GM23248 (cell line): ENCODE measurements at regions not wholly inside any gene's neighbourhood (a gene's known extent, or its start where the extent isn't known, plus 50 kb on each side); places are given as distances from the start of the nearest gene placed in this dataset.
"Not testable (repeated sequence)": the region's sequence is repeated elsewhere in the genome, so short reads cannot be mapped to it uniquely, and the experiment has no call there.

Experiments
- DNase-seq: peaks from one replicate; pipeline ENCODE4 v3.0.0-alpha.2; 2015
- H2AFZ ChIP-seq: fragments of 200-600 bp; sonication (generic); 2 replicates; pipeline ENCODE4 v1.6.1; 2016; ENCODE audit warnings: antibody characterized with exemption
- H3F3A ChIP-seq: fragments of 200-600 bp; sonication (generic); 2 replicates; pipeline ENCODE4 v1.6.1; 2016; ENCODE audit warnings: mild to moderate bottlenecking, antibody characterized with exemption, mixed run types; ENCODE audit not compliant: insufficient read depth
- H3K27ac ChIP-seq: fragments of 200-600 bp; sonication (generic); 2 replicates; pipeline ENCODE4 v1.5.1; 2016; ENCODE audit warnings: mild to moderate bottlenecking
- H3K27me3 ChIP-seq: fragments of 200-600 bp; sonication (generic); replicated peaks from 2 replicates; pipeline ENCODE4 v1.6.1; 2016; ENCODE audit warnings: mild to moderate bottlenecking; ENCODE audit not compliant: insufficient read depth
- H3K36me3 ChIP-seq: fragments of 200-600 bp; sonication (generic); 2 replicates; pipeline ENCODE4 v1.6.1; 2016; ENCODE audit warnings: low read depth, mild to moderate bottlenecking
- H3K4me1 ChIP-seq: fragments of 200-600 bp; sonication (generic); 2 replicates; pipeline ENCODE4 v1.6.1; 2016; ENCODE audit warnings: mild to moderate bottlenecking; ENCODE audit not compliant: insufficient read depth
- H3K4me2 ChIP-seq: fragments of 200-600 bp; sonication (generic); one replicate; pipeline ENCODE4 v1.6.1; 2016; ENCODE audit warnings: mild to moderate bottlenecking; ENCODE audit not compliant: unreplicated experiment
- H3K4me3 ChIP-seq: fragments of 200-600 bp; sonication (generic); 2 replicates; pipeline ENCODE4 v1.5.1; 2016; ENCODE audit warnings: mild to moderate bottlenecking
- H3K79me2 ChIP-seq: fragments of 200-600 bp; sonication (generic); 2 replicates; pipeline ENCODE4 v1.6.1; 2016; ENCODE audit warnings: mild to moderate bottlenecking; ENCODE audit not compliant: insufficient read depth
- H3K9ac ChIP-seq: fragments of 200-600 bp; sonication (generic); 2 replicates; pipeline ENCODE4 v1.6.1; 2016; ENCODE audit warnings: mild to moderate bottlenecking
- H3K9me2 ChIP-seq: fragments of 200-600 bp; sonication (generic); 2 replicates; pipeline ENCODE4 v1.6.1; 2016; ENCODE audit warnings: mixed run types, mild to moderate bottlenecking, moderate library complexity; ENCODE audit not compliant: insufficient read depth
- H3K9me3 ChIP-seq: fragments of 200-600 bp; sonication (generic); one replicate; pipeline ENCODE4 v1.6.1; 2017; ENCODE audit warnings: low read depth
- H4K20me1 ChIP-seq: fragments of 200-600 bp; sonication (generic); 2 replicates; pipeline ENCODE4 v1.6.0; 2016; ENCODE audit not compliant: insufficient read depth
- EZH2 ChIP-seq: fragments of 200-600 bp; sonication (generic); IDR thresholded peaks from 2 replicates; pipeline ENCODE4 v1.6.1; 2018; ENCODE audit warnings: antibody characterized with exemption, mild to moderate bottlenecking; ENCODE audit not compliant: insufficient read depth, poor library complexity, severe bottlenecking
- EZH2phosphoT487 ChIP-seq: fragments of 200-600 bp; sonication (generic); IDR thresholded peaks from 2 replicates; pipeline ENCODE4 v1.6.1; 2018; ENCODE audit warnings: antibody characterized with exemption, moderate library complexity, mild to moderate bottlenecking, low read depth; ENCODE audit not compliant: insufficient read depth
- WGBS, 2 experiments: methylation state at CpG; one replicate each; pipeline ENCODE4 v1.1.6; 2015 to 2017; ENCODE audit warnings: low lambda C conversion rate in 2 of 2, low coverage in 1 of 2; ENCODE audit errors: missing lambda C conversion rate in 2 of 2; 5-methylcytosine and 5-hydroxymethylcytosine counted together
- in situ Hi-C: fragments of 300-500 bp; cut with MboI; formaldehyde crosslinking; loops from 2 replicates; pipeline ENCODE4 v1.15.0; 2020

DNA sequence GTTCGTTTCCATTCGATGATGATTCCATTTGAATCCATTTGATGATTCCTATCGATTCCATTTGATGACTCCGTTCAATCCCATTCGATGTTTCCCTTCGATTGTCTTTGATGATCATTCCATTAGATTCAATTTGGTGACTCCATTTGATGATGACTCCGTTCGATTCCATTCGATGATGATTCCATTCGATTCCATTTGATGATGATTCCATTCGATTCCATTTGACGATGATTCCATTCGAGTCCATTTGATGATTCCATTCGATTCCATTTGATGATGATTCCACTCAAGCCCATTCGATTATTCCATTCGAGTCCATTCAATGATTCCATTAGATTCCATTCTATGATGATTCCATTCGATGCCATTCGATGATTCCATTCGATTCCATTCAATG is 2730.6 kb downstream of the RPIA start:
- H3K79me2 ChIP-seq, H3K27me3 ChIP-seq, H3K4me2 ChIP-seq, H4K20me1 ChIP-seq, H3K9ac ChIP-seq, H3F3A ChIP-seq, H2AFZ ChIP-seq, H3K27ac ChIP-seq, in situ Hi-C loops, H3K9me3 ChIP-seq, H3K36me3 ChIP-seq, DNase-seq, H3K4me1 ChIP-seq, H3K9me2 ChIP-seq, H3K4me3 ChIP-seq: not testable (repeated sequence)
- 52 to 57% methylated on average over 19 of the region's 19 CpGs for WGBS, 2 experiments

DNA sequence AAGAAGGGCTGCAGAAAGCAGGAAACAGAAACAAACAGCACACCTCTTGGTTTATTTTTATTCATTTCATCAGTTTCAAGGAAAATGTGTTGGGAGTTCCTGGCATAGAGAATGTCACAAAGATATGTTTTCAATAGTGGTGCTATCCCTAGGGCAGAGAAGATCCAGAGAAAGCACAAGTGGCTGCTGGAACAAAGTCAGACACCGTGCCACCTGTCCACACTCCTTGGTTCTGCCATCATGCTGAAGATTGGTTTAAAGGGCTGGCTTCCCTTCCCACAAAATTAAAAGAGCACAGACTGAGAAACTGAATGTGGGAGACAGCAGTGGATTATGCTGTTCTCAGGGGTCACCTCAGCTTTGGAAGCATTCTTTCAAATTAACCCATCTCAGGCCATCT is 2735.7 kb downstream of the RPIA start:
- H3K4me2 ChIP-seq, H3F3A ChIP-seq, H3K4me1 ChIP-seq, H3K36me3 ChIP-seq, H3K79me2 ChIP-seq, H3K9me2 ChIP-seq, H3K27ac ChIP-seq, H3K4me3 ChIP-seq, H2AFZ ChIP-seq, H3K9me3 ChIP-seq, H4K20me1 ChIP-seq, in situ Hi-C loops, H3K27me3 ChIP-seq, H3K9ac ChIP-seq, DNase-seq: not testable (repeated sequence)
- WGBS, 2 experiments, result 8 to 10% methylated on average over 1 of the region's 1 CpG

GRCh38 chr2:91441932-91442245 is 2750.4 kb downstream of the RPIA start:
- WGBS, 2 experiments, result 4 to 6% methylated on average over 29 of the region's 29 CpGs
- H3K4me2 ChIP-seq, result peak overlapping the region; percentile 68
- in situ Hi-C loops, result not testable (repeated sequence)

DNA sequence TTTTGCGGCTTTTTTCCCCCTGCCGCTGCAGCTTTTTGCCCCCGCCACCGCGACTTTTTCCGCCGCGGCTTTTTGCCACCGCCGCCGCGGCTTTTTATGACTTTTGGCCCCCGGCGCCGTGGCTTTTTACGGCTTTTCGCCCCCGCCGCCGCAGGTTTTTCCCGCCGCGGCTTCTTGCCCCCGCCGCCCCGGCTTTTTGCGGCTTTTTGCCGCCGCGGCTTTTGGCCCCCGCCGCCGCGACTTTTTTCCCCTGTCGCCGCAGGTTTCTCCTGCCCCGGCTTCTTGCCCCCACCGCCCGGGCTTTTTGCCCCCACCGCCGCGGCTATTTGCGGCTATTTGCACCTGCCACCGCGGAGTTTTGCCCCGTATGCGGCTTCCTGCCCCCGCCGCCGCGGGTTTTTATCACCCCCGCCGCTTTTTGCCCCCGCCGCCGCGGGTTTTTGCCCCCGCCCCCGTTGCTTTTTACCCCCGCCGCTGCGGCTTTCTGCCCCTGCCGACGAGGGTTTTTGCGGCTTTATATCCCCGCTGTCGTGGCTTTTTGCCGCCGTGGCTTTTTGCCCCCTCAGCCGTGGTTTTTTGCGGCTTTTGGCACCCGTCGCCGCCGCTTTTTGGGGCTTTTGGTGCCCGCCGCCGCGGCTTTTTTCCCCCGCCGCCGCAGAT is 2750.9 kb downstream of the RPIA start:
- H3K4me2 ChIP-seq, result peak overlapping the region; percentile 68
- no peaks in the 10 kb centered on the region for H3F3A ChIP-seq
- H3K4me1 ChIP-seq, result no peaks in the 10 kb centered on the region
- no peaks in the 10 kb centered on the region for H3K36me3 ChIP-seq
- peak overlapping the region; percentile 59; the same call in 1 of the 2 replicates for H2AFZ ChIP-seq
- peaks cover 19% of the 10 kb centered on the region for H3K27me3 ChIP-seq
- in situ Hi-C loops, result no loop called here
- H3K9ac ChIP-seq, result no peak overlapping the region
- 4 to 6% methylated on average over 65 to 82 of the region's 82 CpGs for WGBS, 2 experiments
- TF ChIP-seq EZH2 (peak; percentile 98), EZH2phosphoT487 (peak; percentile 96)
- no peaks in the 10 kb centered on the region for H3K9me2 ChIP-seq
- H3K27ac ChIP-seq, result no peak overlapping the region
- H4K20me1 ChIP-seq, result no peaks in the 10 kb centered on the region
- peak overlapping the region; percentile 63 for H3K4me3 ChIP-seq
- no peaks in the 10 kb centered on the region for H3K79me2 ChIP-seq
- DNase-seq, result peak; percentile 34
- no peaks in the 10 kb centered on the region for H3K9me3 ChIP-seq

More at GRCh38 chr2:91441932-91442245, 2750.4 kb downstream of the RPIA start:
- H4K20me1 ChIP-seq, H3F3A ChIP-seq, H3K9me3 ChIP-seq, H3K36me3 ChIP-seq, H3K27ac ChIP-seq, H3K9ac ChIP-seq, H3K9me2 ChIP-seq, DNase-seq, H3K79me2 ChIP-seq, H3K4me1 ChIP-seq: not testable (repeated sequence)
- Histone ChIP-seq H3K27me3 (peaks cover 22% of the 10 kb centered on the region), H2AFZ (peak overlapping the region; percentile 59; the same call in 1 of the 2 replicates), H3K4me3 (peak overlapping the region; percentile 63)

- peak overlapping the region; percentile 68 for H3K4me2 ChIP-seq
- H3K4me1 ChIP-seq, H4K20me1 ChIP-seq, DNase-seq, H3K36me3 ChIP-seq, H3K27ac ChIP-seq, in situ Hi-C loops, H2AFZ ChIP-seq, H3K9ac ChIP-seq, H3K79me2 ChIP-seq, H3K9me2 ChIP-seq, H3K9me3 ChIP-seq, H3F3A ChIP-seq: not testable (repeated sequence)
- peak overlapping the region; percentile 63; the same call in 1 of the 2 replicates for H3K4me3 ChIP-seq
- H3K27me3 ChIP-seq, result peaks cover 18% of the 10 kb centered on the region
- WGBS, 2 experiments, result 8% methylated on average over 49 to 55 of the region's 69 CpGs
These were observed 2751.6 kb downstream of the RPIA start for GRCh38 chr2:91442906-91443729.

- H3K27ac ChIP-seq, H3F3A ChIP-seq, H3K9me3 ChIP-seq, DNase-seq, H2AFZ ChIP-seq, H3K4me3 ChIP-seq, H3K9me2 ChIP-seq, H3K36me3 ChIP-seq, H4K20me1 ChIP-seq, in situ Hi-C loops, H3K9ac ChIP-seq, H3K4me1 ChIP-seq, H3K79me2 ChIP-seq, H3K4me2 ChIP-seq: not testable (repeated sequence)
- 49 to 53% methylated on average over 10 to 11 of the region's 11 CpGs for WGBS, 2 experiments
- peaks cover 18% of the 10 kb centered on the region for H3K27me3 ChIP-seq
These were observed 2752.2 kb downstream of the RPIA start for GRCh38 chr2:91443730-91444115.

DNA sequence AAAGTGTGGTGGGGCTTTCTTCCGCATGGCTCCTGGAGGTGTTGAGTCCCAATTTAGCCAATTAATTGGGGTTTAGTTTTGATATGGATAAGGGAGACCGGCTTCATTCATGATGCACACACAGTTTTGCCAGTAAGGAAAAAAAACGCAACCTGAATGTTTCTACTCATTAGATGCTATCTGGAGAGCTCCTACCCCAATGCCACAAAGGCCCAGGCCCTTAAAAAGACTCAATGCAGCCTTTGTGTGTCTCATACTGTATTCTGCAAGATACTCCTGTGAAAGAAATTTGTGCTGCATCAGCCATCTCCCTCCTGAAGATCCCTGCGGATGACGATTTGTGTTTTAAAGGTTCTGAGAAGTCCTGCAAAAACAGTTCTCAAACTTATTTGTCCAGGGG is 2754.2 kb downstream of the RPIA start:
- H3F3A ChIP-seq, H2AFZ ChIP-seq, H3K9me3 ChIP-seq, H3K4me1 ChIP-seq, H4K20me1 ChIP-seq, H3K4me3 ChIP-seq, H3K9ac ChIP-seq, DNase-seq, H3K79me2 ChIP-seq, H3K4me2 ChIP-seq, H3K9me2 ChIP-seq, H3K27ac ChIP-seq, in situ Hi-C loops, H3K36me3 ChIP-seq: not testable (repeated sequence)
- 38 to 54% methylated on average over 4 to 5 of the region's 5 CpGs for WGBS, 2 experiments
- peaks cover 14% of the 10 kb centered on the region; the same call in 1 of the 2 replicates for H3K27me3 ChIP-seq
